SK-N-SH treated with all-trans-retinoic acid at 6 μM for 48 hours (cell line): ENCODE measurements at regions not wholly inside any gene's neighbourhood (a gene's known extent, or its start where the extent isn't known, plus 50 kb on each side); places are given as distances from the start of the nearest gene placed in this dataset.
"Not testable (repeated sequence)": the region's sequence is repeated elsewhere in the genome, so short reads cannot be mapped to it uniquely, and the experiment has no call there.

ENCODE experiments used
- ATAC-seq: fragments of 200-7000 bp; cut with Tn5 transposase; 3 replicates; pipeline ENCODE4 v1.9.1; 2020; ENCODE audit warnings: mild to moderate bottlenecking, moderate library complexity
- ARNTL ChIP-seq: fragments of 450-650 bp; formaldehyde crosslinking; IDR thresholded peaks from 2 replicates; pipeline ENCODE4 v1.5.0; 2020; ENCODE audit warnings: low read depth, mild to moderate bottlenecking, moderate library complexity, borderline replicate concordance
- BACH2 ChIP-seq: fragments of 250-450 bp; sonication (Bioruptor Pico); IDR thresholded peaks from 2 replicates; pipeline ENCODE4 v1.9.0; 2021; ENCODE audit warnings: mild to moderate bottlenecking, borderline replicate concordance
- GLIS3 ChIP-seq: fragments of 250-450 bp; sonication (Bioruptor Pico); IDR thresholded peaks from 2 replicates; pipeline ENCODE4 v1.5.0; 2020; ENCODE audit warnings: mild to moderate bottlenecking, moderate library complexity
- ISL1 ChIP-seq: fragments of 250-450 bp; sonication (Bioruptor Pico); IDR thresholded peaks from 2 replicates; pipeline ENCODE4 v2.1.2; 2022; ENCODE audit warnings: mild to moderate bottlenecking, moderate library complexity
- OSR1 ChIP-seq: fragments of 250-450 bp; sonication (Bioruptor Pico); IDR thresholded peaks from 2 replicates; pipeline ENCODE4 v1.8.0; 2022; ENCODE audit warnings: moderate library complexity, mild to moderate bottlenecking, inconsistent platforms
- PPARA ChIP-seq: fragments of 250-450 bp; sonication (Bioruptor Pico); IDR thresholded peaks from 2 replicates; pipeline ENCODE4 v1.5.0; 2020; ENCODE audit warnings: mild to moderate bottlenecking, borderline replicate concordance
- RARB ChIP-seq: fragments of 250-450 bp; sonication (Bioruptor Pico); IDR thresholded peaks from 2 replicates; pipeline ENCODE4 v1.8.0; 2021; ENCODE audit warnings: mild to moderate bottlenecking, moderate library complexity
- SNAI2 ChIP-seq: fragments of 250-450 bp; sonication (Bioruptor Pico); IDR thresholded peaks from 2 replicates; pipeline ENCODE4 v1.5.0; 2020; ENCODE audit warnings: mild to moderate bottlenecking, moderate library complexity
- TCF4 ChIP-seq: fragments of 250-450 bp; sonication (Bioruptor Pico); IDR thresholded peaks from 2 replicates; pipeline ENCODE4 v1.8.0; 2021; ENCODE audit warnings: mild to moderate bottlenecking, moderate library complexity, borderline replicate concordance
- ZFP30 ChIP-seq: fragments of 450-650 bp; formaldehyde crosslinking; IDR thresholded peaks from 2 replicates; pipeline ENCODE4 v1.5.0; 2022; ENCODE audit warnings: mild to moderate bottlenecking, moderate library complexity
- ZNF70 ChIP-seq: fragments of 450-650 bp; formaldehyde crosslinking; IDR thresholded peaks from 2 replicates; pipeline ENCODE4 v1.5.0; 2020; ENCODE audit warnings: mild to moderate bottlenecking, moderate library complexity
- ZNF8 ChIP-seq: fragments of 450-650 bp; formaldehyde crosslinking; IDR thresholded peaks from 2 replicates; pipeline ENCODE4 v1.5.0; 2020; ENCODE audit warnings: mild to moderate bottlenecking, moderate library complexity
- TF ChIP-seq, protein P1 (sequence below): fragments of 250-450 bp; sonication (Bioruptor Pico); IDR thresholded peaks from 2 replicates; pipeline ENCODE4 v1.5.0; 2020; ENCODE audit warnings: mild to moderate bottlenecking, moderate library complexity
- TF ChIP-seq, protein P2 (sequence below): fragments of 250-450 bp; sonication (Bioruptor Pico); IDR thresholded peaks from 2 replicates; pipeline ENCODE4 v1.5.1; 2020; ENCODE audit warnings: low read depth, mild to moderate bottlenecking, moderate library complexity
- TF ChIP-seq, protein P3 (sequence below): fragments of 250-450 bp; sonication (Bioruptor Pico); IDR thresholded peaks from 2 replicates; pipeline ENCODE4 v1.5.1; 2021; ENCODE audit warnings: mild to moderate bottlenecking, moderate library complexity
- TF ChIP-seq, protein P4 (sequence below): fragments of 250-450 bp; sonication (Bioruptor Pico); IDR thresholded peaks from 2 replicates; pipeline ENCODE4 v1.8.0; 2021; ENCODE audit warnings: low read depth, mild to moderate bottlenecking, moderate library complexity, borderline replicate concordance
- TF ChIP-seq, protein P5 (sequence below): fragments of 250-450 bp; sonication (Bioruptor Pico); IDR thresholded peaks from 2 replicates; pipeline ENCODE4 v1.8.0; 2020; ENCODE audit warnings: mild to moderate bottlenecking, moderate library complexity, borderline replicate concordance

DNA sequence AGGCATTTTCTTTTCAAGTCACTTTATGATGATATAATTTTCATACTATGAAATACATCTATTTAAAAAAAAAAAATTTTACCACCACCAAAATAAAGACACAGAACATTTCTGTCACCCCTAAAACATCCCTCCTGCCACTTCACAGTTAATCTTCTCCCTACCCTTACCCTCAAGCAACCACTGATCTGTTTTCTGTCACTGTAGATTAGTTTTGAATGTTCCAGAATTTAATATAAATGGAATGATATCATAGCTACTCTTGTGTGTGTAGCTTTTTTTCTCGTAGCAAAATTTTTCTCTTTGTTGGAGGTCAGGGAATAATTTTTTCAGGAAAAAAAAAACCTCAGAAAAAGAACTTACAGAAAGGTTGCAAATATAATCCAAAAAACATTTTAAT lies 152.7 kb downstream of the RHOU start:
- TF ChIP-seq TCF4 (CRISPR knock-in tag) (peak; percentile 68), ISL1 (CRISPR knock-in tag) (peak; percentile 70), RARB (CRISPR knock-in tag) (no peak), ARNTL (CRISPR knock-in tag) (no peak), PPARA (CRISPR knock-in tag) (no peak)
- ATAC-seq: no peak

DNA sequence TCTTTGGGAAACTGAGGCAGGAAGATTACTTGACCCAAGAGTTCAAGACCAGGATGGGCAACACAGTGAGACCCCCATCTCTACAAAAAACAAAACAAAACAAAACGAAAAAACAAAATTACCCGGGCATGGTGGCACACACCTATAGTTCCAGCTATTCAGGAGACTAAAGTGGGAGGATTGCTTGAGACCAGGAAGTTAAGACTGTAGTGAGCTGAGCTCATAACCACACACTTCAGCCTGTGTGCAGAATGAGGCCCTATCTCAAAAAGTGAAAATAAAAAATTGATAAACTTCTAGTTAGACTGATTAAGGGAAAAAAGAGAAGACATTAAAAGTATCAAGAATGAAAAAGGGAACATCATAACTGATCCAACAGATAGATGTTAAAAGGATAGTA lies 154.0 kb downstream of the RHOU start:
- ATAC-seq: no peak
- TF ChIP-seq GLIS3 (CRISPR knock-in tag) (no peak), ARNTL (CRISPR knock-in tag) (no peak), ZFP30 (no peak), SNAI2 (CRISPR knock-in tag) (no peak), RARB (CRISPR knock-in tag) (no peak), ZNF8 (CRISPR knock-in tag) (no peak), TCF4 (CRISPR knock-in tag) (no peak), OSR1 (CRISPR knock-in tag) (no peak), ZNF70 (CRISPR knock-in tag) (no peak), BACH2 (CRISPR knock-in tag) (no peak)
- TF ChIP-seq, protein P1, sequence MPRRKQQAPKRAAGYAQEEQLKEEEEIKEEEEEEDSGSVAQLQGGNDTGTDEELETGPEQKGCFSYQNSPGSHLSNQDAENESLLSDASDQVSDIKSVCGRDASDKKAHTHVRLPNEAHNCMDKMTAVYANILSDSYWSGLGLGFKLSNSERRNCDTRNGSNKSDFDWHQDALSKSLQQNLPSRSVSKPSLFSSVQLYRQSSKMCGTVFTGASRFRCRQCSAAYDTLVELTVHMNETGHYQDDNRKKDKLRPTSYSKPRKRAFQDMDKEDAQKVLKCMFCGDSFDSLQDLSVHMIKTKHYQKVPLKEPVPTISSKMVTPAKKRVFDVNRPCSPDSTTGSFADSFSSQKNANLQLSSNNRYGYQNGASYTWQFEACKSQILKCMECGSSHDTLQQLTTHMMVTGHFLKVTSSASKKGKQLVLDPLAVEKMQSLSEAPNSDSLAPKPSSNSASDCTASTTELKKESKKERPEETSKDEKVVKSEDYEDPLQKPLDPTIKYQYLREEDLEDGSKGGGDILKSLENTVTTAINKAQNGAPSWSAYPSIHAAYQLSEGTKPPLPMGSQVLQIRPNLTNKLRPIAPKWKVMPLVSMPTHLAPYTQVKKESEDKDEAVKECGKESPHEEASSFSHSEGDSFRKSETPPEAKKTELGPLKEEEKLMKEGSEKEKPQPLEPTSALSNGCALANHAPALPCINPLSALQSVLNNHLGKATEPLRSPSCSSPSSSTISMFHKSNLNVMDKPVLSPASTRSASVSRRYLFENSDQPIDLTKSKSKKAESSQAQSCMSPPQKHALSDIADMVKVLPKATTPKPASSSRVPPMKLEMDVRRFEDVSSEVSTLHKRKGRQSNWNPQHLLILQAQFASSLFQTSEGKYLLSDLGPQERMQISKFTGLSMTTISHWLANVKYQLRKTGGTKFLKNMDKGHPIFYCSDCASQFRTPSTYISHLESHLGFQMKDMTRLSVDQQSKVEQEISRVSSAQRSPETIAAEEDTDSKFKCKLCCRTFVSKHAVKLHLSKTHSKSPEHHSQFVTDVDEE (CRISPR knock-in tag): no peak
- TF ChIP-seq, protein P2, sequence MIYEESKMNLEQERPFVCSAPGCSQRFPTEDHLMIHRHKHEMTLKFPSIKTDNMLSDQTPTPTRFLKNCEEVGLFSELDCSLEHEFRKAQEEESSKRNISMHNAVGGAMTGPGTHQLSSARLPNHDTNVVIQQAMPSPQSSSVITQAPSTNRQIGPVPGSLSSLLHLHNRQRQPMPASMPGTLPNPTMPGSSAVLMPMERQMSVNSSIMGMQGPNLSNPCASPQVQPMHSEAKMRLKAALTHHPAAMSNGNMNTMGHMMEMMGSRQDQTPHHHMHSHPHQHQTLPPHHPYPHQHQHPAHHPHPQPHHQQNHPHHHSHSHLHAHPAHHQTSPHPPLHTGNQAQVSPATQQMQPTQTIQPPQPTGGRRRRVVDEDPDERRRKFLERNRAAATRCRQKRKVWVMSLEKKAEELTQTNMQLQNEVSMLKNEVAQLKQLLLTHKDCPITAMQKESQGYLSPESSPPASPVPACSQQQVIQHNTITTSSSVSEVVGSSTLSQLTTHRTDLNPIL (CRISPR knock-in tag): no peak
- TF ChIP-seq, protein P3, sequence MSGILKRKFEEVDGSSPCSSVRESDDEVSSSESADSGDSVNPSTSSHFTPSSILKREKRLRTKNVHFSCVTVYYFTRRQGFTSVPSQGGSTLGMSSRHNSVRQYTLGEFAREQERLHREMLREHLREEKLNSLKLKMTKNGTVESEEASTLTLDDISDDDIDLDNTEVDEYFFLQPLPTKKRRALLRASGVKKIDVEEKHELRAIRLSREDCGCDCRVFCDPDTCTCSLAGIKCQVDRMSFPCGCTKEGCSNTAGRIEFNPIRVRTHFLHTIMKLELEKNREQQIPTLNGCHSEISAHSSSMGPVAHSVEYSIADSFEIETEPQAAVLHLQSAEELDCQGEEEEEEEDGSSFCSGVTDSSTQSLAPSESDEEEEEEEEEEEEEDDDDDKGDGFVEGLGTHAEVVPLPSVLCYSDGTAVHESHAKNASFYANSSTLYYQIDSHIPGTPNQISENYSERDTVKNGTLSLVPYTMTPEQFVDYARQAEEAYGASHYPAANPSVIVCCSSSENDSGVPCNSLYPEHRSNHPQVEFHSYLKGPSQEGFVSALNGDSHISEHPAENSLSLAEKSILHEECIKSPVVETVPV (CRISPR knock-in tag): no peak
- TF ChIP-seq, protein P4, sequence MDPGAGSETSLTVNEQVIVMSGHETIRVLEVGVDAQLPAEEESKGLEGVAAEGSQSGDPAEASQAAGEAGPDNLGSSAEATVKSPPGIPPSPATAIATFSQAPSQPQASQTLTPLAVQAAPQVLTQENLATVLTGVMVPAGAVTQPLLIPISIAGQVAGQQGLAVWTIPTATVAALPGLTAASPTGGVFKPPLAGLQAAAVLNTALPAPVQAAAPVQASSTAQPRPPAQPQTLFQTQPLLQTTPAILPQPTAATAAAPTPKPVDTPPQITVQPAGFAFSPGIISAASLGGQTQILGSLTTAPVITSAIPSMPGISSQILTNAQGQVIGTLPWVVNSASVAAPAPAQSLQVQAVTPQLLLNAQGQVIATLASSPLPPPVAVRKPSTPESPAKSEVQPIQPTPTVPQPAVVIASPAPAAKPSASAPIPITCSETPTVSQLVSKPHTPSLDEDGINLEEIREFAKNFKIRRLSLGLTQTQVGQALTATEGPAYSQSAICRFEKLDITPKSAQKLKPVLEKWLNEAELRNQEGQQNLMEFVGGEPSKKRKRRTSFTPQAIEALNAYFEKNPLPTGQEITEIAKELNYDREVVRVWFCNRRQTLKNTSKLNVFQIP (CRISPR knock-in tag): no peak
- TF ChIP-seq, protein P5, sequence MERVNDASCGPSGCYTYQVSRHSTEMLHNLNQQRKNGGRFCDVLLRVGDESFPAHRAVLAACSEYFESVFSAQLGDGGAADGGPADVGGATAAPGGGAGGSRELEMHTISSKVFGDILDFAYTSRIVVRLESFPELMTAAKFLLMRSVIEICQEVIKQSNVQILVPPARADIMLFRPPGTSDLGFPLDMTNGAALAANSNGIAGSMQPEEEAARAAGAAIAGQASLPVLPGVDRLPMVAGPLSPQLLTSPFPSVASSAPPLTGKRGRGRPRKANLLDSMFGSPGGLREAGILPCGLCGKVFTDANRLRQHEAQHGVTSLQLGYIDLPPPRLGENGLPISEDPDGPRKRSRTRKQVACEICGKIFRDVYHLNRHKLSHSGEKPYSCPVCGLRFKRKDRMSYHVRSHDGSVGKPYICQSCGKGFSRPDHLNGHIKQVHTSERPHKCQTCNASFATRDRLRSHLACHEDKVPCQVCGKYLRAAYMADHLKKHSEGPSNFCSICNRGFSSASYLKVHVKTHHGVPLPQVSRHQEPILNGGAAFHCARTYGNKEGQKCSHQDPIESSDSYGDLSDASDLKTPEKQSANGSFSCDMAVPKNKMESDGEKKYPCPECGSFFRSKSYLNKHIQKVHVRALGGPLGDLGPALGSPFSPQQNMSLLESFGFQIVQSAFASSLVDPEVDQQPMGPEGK (CRISPR knock-in tag): no peak

DNA sequence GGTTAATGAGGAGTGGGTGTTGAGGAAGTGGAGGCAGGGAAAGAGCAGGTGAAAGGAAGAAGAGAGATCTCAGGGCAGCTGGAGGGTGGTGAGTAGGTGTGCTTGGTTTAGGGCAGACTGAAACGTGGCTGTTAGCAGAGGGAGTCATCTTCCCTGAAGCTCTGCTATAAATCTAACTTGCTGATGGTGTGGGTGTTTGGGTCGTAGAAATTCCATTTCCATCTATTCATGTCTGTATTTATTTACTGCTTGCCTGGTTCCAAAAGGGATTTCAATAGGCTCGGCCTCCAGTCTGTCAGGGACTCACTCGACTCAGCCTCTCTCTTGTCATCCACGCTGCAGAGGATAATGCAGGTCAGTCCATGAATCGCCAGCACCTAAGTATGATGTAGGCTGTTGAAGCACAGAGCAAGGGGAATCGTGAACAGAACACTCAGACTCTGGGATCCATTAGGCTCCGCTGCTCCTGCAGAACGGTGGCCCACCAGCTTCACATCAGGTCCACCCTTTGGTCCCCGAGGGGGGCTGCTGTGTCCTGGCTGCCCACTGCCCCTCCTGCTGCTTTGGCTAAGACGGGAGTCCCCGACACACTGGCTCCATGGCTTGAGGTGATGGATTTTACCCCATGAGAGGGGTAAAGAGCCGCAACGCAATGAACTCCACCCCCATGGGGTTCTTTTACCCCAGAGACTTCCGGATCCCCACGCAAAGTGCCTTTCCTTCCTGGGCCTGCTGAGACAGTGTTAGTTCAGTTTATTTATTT lies 156.2 kb downstream of the RHOU start:
- ATAC-seq: no peak; the same call in 2 of the 3 replicates
- TF ChIP-seq BACH2 (CRISPR knock-in tag): no peak
- TF ChIP-seq SNAI2 (CRISPR knock-in tag): no peak
- TF ChIP-seq ISL1 (CRISPR knock-in tag): no peak
- TF ChIP-seq ARNTL (CRISPR knock-in tag): no peak

DNA sequence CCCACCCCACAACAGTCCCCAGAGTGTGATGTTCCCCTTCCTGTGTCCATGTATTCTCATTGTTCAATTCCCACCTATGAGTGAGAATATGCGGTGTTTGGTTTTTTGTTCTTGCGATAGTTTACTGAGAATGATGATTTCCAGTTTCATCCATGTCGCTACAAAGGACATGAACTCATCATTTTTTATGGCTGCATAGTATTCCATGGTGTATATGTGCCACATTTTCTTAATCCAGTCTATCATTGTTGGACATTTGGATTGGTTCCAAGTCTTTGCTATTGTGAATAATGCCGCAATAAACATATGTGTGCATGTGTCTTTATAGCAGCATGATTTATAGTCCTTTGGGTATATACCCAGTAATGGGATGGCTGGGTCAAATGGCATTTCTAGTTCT lies 156.9 kb downstream of the RHOU start:
- ATAC-seq: not testable (repeated sequence)
